Peyer's patch (tissue), 4 donors: ENCODE measurements at regions not wholly inside any gene's neighbourhood (a gene's known extent, or its start where the extent isn't known, plus 50 kb on each side); places are given as distances from the start of the nearest gene placed in this dataset.

Source experiments
- CTCF ChIP-seq, 6 experiments: fragments of 450-650 bp in 4 of 6; fragments of 200-600 bp in 2 of 6; sonication (generic) in 1 of 6; IDR thresholded peaks; one replicate each; pipeline ENCODE4 v1.5.1; 2017 to 2019; ENCODE audit warnings: antibody characterized with exemption in 6 of 6, mild to moderate bottlenecking in 3 of 6, moderate library complexity in 1 of 6
- POLR2A ChIP-seq, 2 donors: fragments of 450-650 bp; IDR thresholded peaks; one replicate each; pipeline ENCODE4 v1.5.1; 2017; ENCODE audit warnings: antibody characterized with exemption in 2 of 2, mild to moderate bottlenecking in 2 of 2, moderate library complexity in 2 of 2

DNA sequence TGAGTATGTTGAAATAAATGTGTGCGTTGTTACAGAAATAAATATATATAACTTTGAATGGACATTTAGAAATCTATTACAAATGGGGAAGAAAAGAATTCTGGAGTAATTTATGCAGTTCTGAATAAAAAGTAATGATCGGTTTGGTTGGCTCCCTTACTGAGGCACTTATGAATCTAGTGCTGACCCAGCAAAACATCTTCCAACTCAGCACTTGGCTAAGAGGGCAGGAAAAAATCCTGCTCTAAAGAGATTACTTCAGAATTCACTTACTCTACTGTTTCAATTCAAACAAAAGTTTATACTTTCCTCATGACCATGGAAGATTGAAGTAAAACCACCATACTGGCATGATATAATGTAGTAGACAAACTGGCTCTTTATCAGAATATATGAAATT, 123.9 kb upstream of the RXFP1 start:
- TF ChIP-seq CTCF (IDR thresholded peaks at IDR 0.05) (no peak), POLR2A (IDR thresholded peaks at IDR 0.05) (no peak)
